Parathyroid adenoma (tissue), 2 donors: ENCODE measurements at regions not wholly inside any gene's neighbourhood (a gene's known extent, or its start where the extent isn't known, plus 50 kb on each side); places are given as distances from the start of the nearest gene placed in this dataset.

Experiments used
- H2AFZ ChIP-seq: fragments of 300-600 bp; sonication (generic); one replicate; pipeline ENCODE4 v1.7.0; 2017; ENCODE audit warnings: antibody characterized with exemption, mild to moderate bottlenecking
- H3K27ac ChIP-seq: fragments of 300-600 bp; sonication (generic); one replicate; pipeline ENCODE4 v1.7.0; 2017
- H3K27me3 ChIP-seq: fragments of 300-600 bp; sonication (generic); one replicate; pipeline ENCODE4 v1.7.0; 2017; ENCODE audit warnings: low read length; ENCODE audit not compliant: control insufficient read depth, insufficient read depth
- H3K36me3 ChIP-seq: fragments of 300-600 bp; sonication (generic); one replicate; pipeline ENCODE4 v1.7.0; 2017; ENCODE audit warnings: low read length; ENCODE audit not compliant: control insufficient read depth, insufficient read depth
- H3K4me1 ChIP-seq: fragments of 300-600 bp; sonication (generic); one replicate; pipeline ENCODE4 v1.7.0; 2017; ENCODE audit warnings: control low read depth
- H3K4me2 ChIP-seq: fragments of 300-600 bp; sonication (generic); one replicate; pipeline ENCODE4 v1.7.0; 2017; ENCODE audit warnings: low read length
- H3K4me3 ChIP-seq: fragments of 300-600 bp; sonication (generic); one replicate; pipeline ENCODE4 v1.7.0; 2017; ENCODE audit warnings: low read depth, low read length
- H3K79me2 ChIP-seq: fragments of 300-600 bp; sonication (generic); one replicate; pipeline ENCODE4 v1.7.0; 2017; ENCODE audit warnings: control low read depth
- H3K9ac ChIP-seq: fragments of 300-600 bp; sonication (generic); one replicate; pipeline ENCODE4 v1.7.0; 2017; ENCODE audit warnings: mild to moderate bottlenecking
- H3K9me3 ChIP-seq: fragments of 300-600 bp; sonication (generic); one replicate; pipeline ENCODE4 v1.7.0; 2017; ENCODE audit warnings: low read length; ENCODE audit not compliant: control insufficient read depth
- CTCF ChIP-seq: fragments of 300-600 bp; sonication (generic); IDR thresholded peaks from one replicate; pipeline ENCODE4 v1.7.0; 2017; ENCODE audit warnings: antibody characterized with exemption, mild to moderate bottlenecking
- donor health status: primary hyperparathyroidism.

DNA sequence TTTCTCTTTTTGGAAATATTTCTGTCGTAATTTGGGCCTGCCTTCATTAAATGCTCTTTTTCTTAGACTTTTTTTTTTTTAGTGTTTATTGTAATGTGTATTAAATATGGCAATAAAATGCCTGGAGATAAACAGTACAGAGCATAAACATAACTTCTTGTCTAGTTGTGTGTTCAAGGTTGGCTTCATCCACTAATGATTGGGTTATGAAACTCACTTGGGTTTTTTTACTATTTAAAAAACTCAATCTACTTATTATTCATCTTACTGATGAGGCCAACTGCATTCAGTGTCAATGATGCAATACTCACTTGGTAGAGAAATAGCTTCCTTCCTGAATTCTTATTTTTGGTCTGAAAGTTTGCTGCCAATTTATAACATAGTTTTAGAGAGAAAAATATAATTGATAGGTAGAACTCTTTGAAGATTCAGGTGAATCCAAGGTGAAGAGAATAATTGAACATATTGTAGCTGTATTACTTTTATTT, 144.2 kb upstream of the NABP1 start:
- no peak overlapping the region for H3K4me2 ChIP-seq
- no peak for TF ChIP-seq CTCF

GRCh38 chr2:191537921-191538320, 140.0 kb upstream of the NABP1 start:
- Histone ChIP-seq H3K27ac (no peak overlapping the region), H3K9ac (no peak overlapping the region), H3K27me3 (no peaks in the 10 kb centered on the region), H3K4me3 (no peak overlapping the region), H3K79me2 (no peaks in the 10 kb centered on the region), H3K4me1 (no peaks in the 10 kb centered on the region), H2AFZ (no peak overlapping the region), H3K36me3 (no peaks in the 10 kb centered on the region), H3K9me3 (no peaks in the 10 kb centered on the region), H3K4me2 (no peak overlapping the region)
- no peak for TF ChIP-seq CTCF

More for the DNA sequence above, 144.2 kb upstream of the NABP1 start:
- Histone ChIP-seq H3K27ac (no peak overlapping the region), H3K4me3 (no peak overlapping the region), H3K9ac (no peak overlapping the region), H3K27me3 (no peaks in the 10 kb centered on the region), H3K9me3 (no peaks in the 10 kb centered on the region), H3K79me2 (no peaks in the 10 kb centered on the region), H3K36me3 (no peaks in the 10 kb centered on the region), H3K4me1 (no peaks in the 10 kb centered on the region), H2AFZ (no peak overlapping the region)

DNA sequence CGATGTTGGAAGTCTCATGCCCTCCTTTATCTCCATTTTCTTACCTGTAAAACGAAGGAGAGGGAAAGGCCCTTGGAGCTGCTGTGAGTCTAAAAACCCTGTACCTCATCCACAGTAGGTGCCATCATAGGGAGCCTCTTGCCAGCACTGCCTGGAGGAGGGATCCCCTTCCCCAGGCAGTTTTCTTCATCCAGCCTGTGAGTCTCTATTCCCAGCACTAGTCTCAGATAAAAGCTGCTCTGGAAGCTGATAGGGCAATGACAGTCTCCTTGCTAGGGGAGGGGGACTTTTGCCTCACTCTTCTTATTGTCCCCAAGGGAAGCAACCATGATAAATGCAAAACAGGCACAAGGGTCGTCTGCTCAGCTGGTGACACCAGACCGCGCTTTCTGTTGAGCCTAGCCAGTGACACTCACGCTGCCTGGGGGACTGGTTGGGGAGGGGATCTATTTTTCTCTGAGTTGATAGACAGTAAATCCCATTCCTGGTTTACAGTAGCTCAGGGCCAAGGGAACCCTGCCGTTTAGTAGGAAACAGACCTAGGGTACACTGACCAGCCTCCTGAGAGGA, 139.5 kb upstream of the NABP1 start:
- H3K27me3 ChIP-seq, result no peaks in the 10 kb centered on the region
- no peak overlapping the region for H3K4me3 ChIP-seq
- H3K9ac ChIP-seq, result no peak overlapping the region
- no peaks in the 10 kb centered on the region for H3K4me1 ChIP-seq
- H3K4me2 ChIP-seq, result no peak overlapping the region
- H3K27ac ChIP-seq, result no peak overlapping the region
- H3K79me2 ChIP-seq, result no peaks in the 10 kb centered on the region
- H3K36me3 ChIP-seq, result no peaks in the 10 kb centered on the region
- H3K9me3 ChIP-seq, result no peaks in the 10 kb centered on the region
- H2AFZ ChIP-seq, result no peak overlapping the region
- TF ChIP-seq CTCF, result no peak

GRCh38 chr2:191539068-191539467, 138.9 kb upstream of the NABP1 start:
- Histone ChIP-seq H3K9ac (no peak overlapping the region), H3K4me1 (no peaks in the 10 kb centered on the region), H3K36me3 (no peaks in the 10 kb centered on the region), H2AFZ (no peak overlapping the region), H3K27ac (no peak overlapping the region), H3K79me2 (no peaks in the 10 kb centered on the region), H3K4me3 (no peak overlapping the region), H3K27me3 (no peaks in the 10 kb centered on the region), H3K9me3 (no peaks in the 10 kb centered on the region), H3K4me2 (no peak overlapping the region)
- TF ChIP-seq CTCF, result no peak

- Histone ChIP-seq H3K79me2 (no peaks in the 10 kb centered on the region), H3K36me3 (no peaks in the 10 kb centered on the region), H3K4me2 (no peak overlapping the region), H3K4me3 (no peak overlapping the region), H3K9me3 (no peaks in the 10 kb centered on the region), H3K9ac (no peak overlapping the region), H2AFZ (no peak overlapping the region), H3K27me3 (no peaks in the 10 kb centered on the region), H3K27ac (no peak overlapping the region), H3K4me1 (no peaks in the 10 kb centered on the region)
- TF ChIP-seq CTCF, result no peak
Measured at GRCh38 chr2:191540681-191541080, 137.3 kb upstream of the NABP1 start.
